ENCODE measurements at regions not wholly inside any gene's neighbourhood (a gene's known extent, or its start where the extent isn't known, plus 50 kb on each side); places are given as distances from the start of the nearest gene placed in this dataset.

- no peak for TF ChIP-seq CTCF (IDR thresholded peaks at IDR 0.05; ENCODE audit: poor library complexity)
- TF ChIP-seq EZH2 (IDR thresholded peaks at IDR 0.05; ENCODE audit: borderline replicate concordance), result no peak
Measured at GRCh38 chr3:63022114-63022513, 146.9 kb upstream of the CADPS start.

All from hepatocyte (in vitro differentiated cells).